HCT116 (cell line): ENCODE measurements at regions not wholly inside any gene's neighbourhood (a gene's known extent, or its start where the extent isn't known, plus 50 kb on each side); places are given as distances from the start of the nearest gene placed in this dataset.

Experiments used
- ATAC-seq: fragments of 200-7000 bp; cut with Tn5 transposase; 2 replicates; pipeline ENCODE4 v1.9.1; 2020; ENCODE audit warnings: mild to moderate bottlenecking, moderate library complexity
- BruUV-seq: library from RNA; stranded (reverse); fragments of 400-500 nt; replicated peaks from 2 replicates; lab custom pipeline; 2021; lab: Mats Ljungman, UMichigan
- CTCF ChIA-PET: fragments of 300-600 bp; sonication (Branson Sonifier 250); formaldehyde crosslinking; loops from one replicate; lab custom pipeline; 2021; ENCODE audit warnings: antibody characterized with exemption; lab: Charles Lee
- POLR2A ChIA-PET: fragments of 300-600, 350-600 bp; sonication (Branson Sonifier 250); formaldehyde crosslinking; loops from one replicate; lab custom pipeline; 2021; ENCODE audit warnings: antibody characterized with exemption; lab: Charles Lee
- RAD21 ChIA-PET, 2 experiments: fragments of 300-600 bp; sonication (Branson Sonifier 250); formaldehyde crosslinking; loops; one replicate each; lab custom pipeline; 2023; ENCODE audit warnings: low total read pairs in 2 of 2; ENCODE audit not compliant: uncharacterized antibody in 2 of 2, unreplicated experiment in 2 of 2, low non-redundant PET in 1 of 2; lab: Charles Lee
- DNase-seq: peaks from one replicate; pipeline ENCODE4 v3.0.0-alpha.2; 2010; ENCODE audit warnings: low read depth, low spot score
- H2AFZ ChIP-seq: fragments of 200-600 bp; shearing (Covaris generic), sonication (generic); 2 replicates; pipeline ENCODE4 v1.6.1; 2017; ENCODE audit warnings: low read depth, mixed run types, mixed read lengths, antibody characterized with exemption, low read length; ENCODE audit not compliant: poor library complexity, severe bottlenecking
- H3K27ac ChIP-seq: 2 replicates; pipeline ENCODE4 v1.5.1; 2012; ENCODE audit warnings: low read depth, low read length
- H3K27me3 ChIP-seq: fragments of 200-600 bp; sonication (generic); 2 replicates; pipeline ENCODE4 v1.6.1; 2016; ENCODE audit warnings: mixed run types, low read length, mixed read lengths; ENCODE audit not compliant: insufficient read depth
- H3K36me3 ChIP-seq, 2 experiments: fragments of 200-500 bp in 1 of 2; fragments of 200-600 bp in 1 of 2; sonication (Bioruptor generic) in 1 of 2; sonication (generic) in 1 of 2; 2 replicates each; pipeline versions ENCODE4 v1.5.1 to v1.6.1; 2014 to 2016; ENCODE audit warnings: low read length in 2 of 2, inconsistent platforms in 1 of 2, mixed read lengths in 1 of 2, mixed run types in 1 of 2; ENCODE audit not compliant: insufficient read depth in 2 of 2, control insufficient read depth in 1 of 2
- H3K4me1 ChIP-seq, 2 experiments: fragments of 200-600 bp in 1 of 2; sonication (generic) in 1 of 2; 2 replicates each; pipeline versions ENCODE4 v1.5.1 to v1.6.1; 2012 to 2017; ENCODE audit warnings: low read length in 2 of 2, inconsistent platforms in 1 of 2, mild to moderate bottlenecking in 1 of 2, mixed read lengths in 1 of 2, mixed run types in 1 of 2, moderate library complexity in 1 of 2; ENCODE audit not compliant: insufficient read depth in 2 of 2, control insufficient read depth in 1 of 2
- H3K4me2 ChIP-seq: fragments of 200-600 bp; sonication (generic); 2 replicates; pipeline ENCODE4 v1.6.1; 2017; ENCODE audit warnings: mixed run types, low read length, mixed read lengths
- H3K4me3 ChIP-seq, 2 experiments: fragments of 200-600 bp in 1 of 2; sonication (generic) in 1 of 2; replicated peaks in 1 of 2; 2 replicates each; pipeline ENCODE4 v1.5.1; 2011 to 2016; ENCODE audit warnings: low read length in 2 of 2, control low read depth in 1 of 2, low read depth in 1 of 2, mild to moderate bottlenecking in 1 of 2, mixed read lengths in 1 of 2, mixed run types in 1 of 2
- H3K79me2 ChIP-seq: fragments of 200-600 bp; sonication (generic); 2 replicates; pipeline ENCODE4 v1.6.1; 2017; ENCODE audit warnings: mild to moderate bottlenecking, mixed run types, low read length, moderate library complexity, mixed read lengths; ENCODE audit not compliant: insufficient read depth
- H3K9ac ChIP-seq: fragments of 200-600 bp; sonication (generic); 2 replicates; pipeline ENCODE4 v1.6.1; 2016; ENCODE audit warnings: low read length, mixed read lengths
- H3K9me2 ChIP-seq: fragments of 200-600 bp; sonication (generic), shearing (Covaris generic); 2 replicates; pipeline ENCODE4 v1.6.1; 2017; ENCODE audit warnings: mixed run types, mild to moderate bottlenecking, moderate library complexity; ENCODE audit not compliant: insufficient read depth
- H3K9me3 ChIP-seq, 2 experiments: fragments of 200-500 bp in 1 of 2; fragments of 200-600 bp in 1 of 2; sonication (Bioruptor generic) in 1 of 2; sonication (generic) in 1 of 2; 2 replicates each; pipeline ENCODE4 v1.6.1; 2014 to 2017; ENCODE audit warnings: low read length in 2 of 2, mixed read lengths in 2 of 2, inconsistent platforms in 1 of 2, low read depth in 1 of 2, mild to moderate bottlenecking in 1 of 2, mixed run types in 1 of 2, moderate library complexity in 1 of 2; ENCODE audit not compliant: control insufficient read depth in 1 of 2, insufficient read depth in 1 of 2
- H4K20me1 ChIP-seq: fragments of 200-600 bp; sonication (generic), shearing (Covaris generic); 2 replicates; pipeline ENCODE4 v1.6.1; 2017; ENCODE audit warnings: mixed run types, mild to moderate bottlenecking, moderate library complexity; ENCODE audit not compliant: insufficient read depth
- CBX3 ChIP-seq: IDR thresholded peaks from 2 replicates; pipeline ENCODE4 v1.6.1; 2012; ENCODE audit warnings: low read depth
- EGR1 ChIP-seq: IDR thresholded peaks from 2 replicates; pipeline ENCODE4 v1.6.1; 2012; ENCODE audit warnings: low read depth
- ELF1 ChIP-seq: IDR thresholded peaks from 2 replicates; pipeline ENCODE4 v1.6.1; 2012; ENCODE audit warnings: low read depth, borderline replicate concordance
- EZH2 ChIP-seq: fragments of 200-600 bp; sonication (generic); IDR thresholded peaks from 2 replicates; pipeline ENCODE4 v1.6.1; 2017; ENCODE audit warnings: antibody characterized with exemption, mixed run types
- FOSL1 ChIP-seq: IDR thresholded peaks from 2 replicates; pipeline ENCODE4 v1.6.1; 2012; ENCODE audit warnings: low read depth
- JUND ChIP-seq: IDR thresholded peaks from 2 replicates; pipeline ENCODE4 v1.6.1; 2012
- POLR2AphosphoS5 ChIP-seq: IDR thresholded peaks from 2 replicates; pipeline ENCODE4 v1.6.1; 2011; ENCODE audit warnings: mild to moderate bottlenecking, low read depth, low read length, moderate library complexity
- SIN3A ChIP-seq: IDR thresholded peaks from 2 replicates; pipeline ENCODE4 v1.6.1; 2012; ENCODE audit warnings: low read depth
- SP1 ChIP-seq: IDR thresholded peaks from 2 replicates; pipeline ENCODE4 v1.6.1; 2012; ENCODE audit warnings: low read depth
- TCF7L2 ChIP-seq: IDR thresholded peaks from 2 replicates; pipeline ENCODE4 v1.7.0; 2011; ENCODE audit warnings: borderline replicate concordance, inconsistent platforms; ENCODE audit not compliant: insufficient read depth, insufficient read length; ENCODE audit errors: extremely low read depth
- YY1 ChIP-seq: IDR thresholded peaks from 2 replicates; pipeline ENCODE4 v1.6.1; 2011; ENCODE audit warnings: low read length, low read depth, moderate library complexity, mild to moderate bottlenecking; ENCODE audit not compliant: insufficient replicate concordance; ENCODE audit errors: extremely low read depth
- ZFX ChIP-seq: fragments of 450-650 bp; IDR thresholded peaks from 2 replicates; pipeline ENCODE4 v1.6.1; 2017
- intact Hi-C: fragments of 100-400 bp; cut with micrococcal nuclease; formaldehyde crosslinking; loops from 2 replicates; pipeline ENCODE4 v1.10.0; 2022
- TF ChIP-seq, protein P1 (sequence below): IDR thresholded peaks from 2 replicates; pipeline ENCODE4 v1.6.1; 2011; ENCODE audit warnings: mild to moderate bottlenecking, low read length, moderate library complexity; ENCODE audit not compliant: insufficient replicate concordance; ENCODE audit errors: extremely low read depth
- TF ChIP-seq, protein P2 (sequence below): IDR thresholded peaks from 2 replicates; pipeline ENCODE4 v1.6.1; 2012
- TF ChIP-seq, protein P3 (sequence below), 3 experiments: fragments of 200-600 bp in 1 of 3; sonication (generic) in 1 of 3; IDR thresholded peaks in 2 of 3; conservative IDR thresholded peaks in 1 of 3; 2 replicates each; pipeline ENCODE4 v1.5.1; 2012 to 2017; ENCODE audit warnings: low read depth in 2 of 3, low read length in 2 of 3, antibody characterized with exemption in 1 of 3, borderline replicate concordance in 1 of 3, control low read depth in 1 of 3, mild to moderate bottlenecking in 1 of 3, mixed read lengths in 1 of 3, mixed run types in 1 of 3, moderate library complexity in 1 of 3; ENCODE audit not compliant: insufficient read depth in 1 of 3

DNA sequence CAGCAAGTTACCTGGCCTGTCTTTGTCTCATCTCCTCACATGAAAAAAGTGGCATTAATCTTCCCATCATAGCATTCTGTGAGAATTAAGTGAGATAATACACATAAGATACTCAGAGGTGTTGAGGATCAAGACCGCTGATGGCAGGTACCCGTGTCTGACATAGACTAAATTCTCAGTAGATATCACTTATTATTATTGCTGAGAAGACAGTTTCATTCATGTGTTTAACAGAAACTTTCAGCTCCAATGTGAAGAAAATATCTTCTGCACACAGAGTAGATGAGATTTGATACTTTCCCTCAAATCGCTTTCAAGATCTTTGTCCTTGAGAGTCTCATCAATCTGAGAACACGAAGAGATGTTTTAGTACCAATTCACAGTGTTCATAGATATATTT lies 809.4 kb downstream of the TSN start:
- RAD21 ChIA-PET = no interaction called here

More for the DNA sequence above, 809.4 kb downstream of the TSN start:
- Histone ChIP-seq H3K4me3 (no peak overlapping the region), H3K27me3 (no peaks in the 10 kb centered on the region), H3K4me1 (no peaks in the 10 kb centered on the region), H3K9me2 (no peaks in the 10 kb centered on the region), H3K9me3 (peaks cover 5 to 14% of the 10 kb centered on the region in 2 experiments; a peak in 3 of 4 replicates), H3K36me3 (no peaks in the 10 kb centered on the region), H3K4me2 (no peak overlapping the region), H4K20me1 (no peaks in the 10 kb centered on the region), H2AFZ (no peak overlapping the region), H3K9ac (no peak overlapping the region), H3K27ac (no peak overlapping the region), H3K79me2 (no peaks in the 10 kb centered on the region)
- intact Hi-C loops = no loop called here
- ChIA-PET POLR2A (no interaction called here), CTCF (no interaction called here)
- BruUV-seq = no TSS peak
- ATAC-seq = no peak
- no peak for TF ChIP-seq ZFX
- no peak for TF ChIP-seq TCF7L2
- no peak for TF ChIP-seq POLR2AphosphoS5
- TF ChIP-seq, protein P1, sequence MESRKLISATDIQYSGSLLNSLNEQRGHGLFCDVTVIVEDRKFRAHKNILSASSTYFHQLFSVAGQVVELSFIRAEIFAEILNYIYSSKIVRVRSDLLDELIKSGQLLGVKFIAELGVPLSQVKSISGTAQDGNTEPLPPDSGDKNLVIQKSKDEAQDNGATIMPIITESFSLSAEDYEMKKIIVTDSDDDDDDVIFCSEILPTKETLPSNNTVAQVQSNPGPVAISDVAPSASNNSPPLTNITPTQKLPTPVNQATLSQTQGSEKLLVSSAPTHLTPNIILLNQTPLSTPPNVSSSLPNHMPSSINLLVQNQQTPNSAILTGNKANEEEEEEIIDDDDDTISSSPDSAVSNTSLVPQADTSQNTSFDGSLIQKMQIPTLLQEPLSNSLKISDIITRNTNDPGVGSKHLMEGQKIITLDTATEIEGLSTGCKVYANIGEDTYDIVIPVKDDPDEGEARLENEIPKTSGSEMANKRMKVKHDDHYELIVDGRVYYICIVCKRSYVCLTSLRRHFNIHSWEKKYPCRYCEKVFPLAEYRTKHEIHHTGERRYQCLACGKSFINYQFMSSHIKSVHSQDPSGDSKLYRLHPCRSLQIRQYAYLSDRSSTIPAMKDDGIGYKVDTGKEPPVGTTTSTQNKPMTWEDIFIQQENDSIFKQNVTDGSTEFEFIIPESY = no peak
- no peak for TF ChIP-seq JUND
- TF ChIP-seq, protein P2, sequence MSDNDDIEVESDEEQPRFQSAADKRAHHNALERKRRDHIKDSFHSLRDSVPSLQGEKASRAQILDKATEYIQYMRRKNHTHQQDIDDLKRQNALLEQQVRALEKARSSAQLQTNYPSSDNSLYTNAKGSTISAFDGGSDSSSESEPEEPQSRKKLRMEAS = no peak
- no peak for TF ChIP-seq CBX3
- TF ChIP-seq SIN3A = no peak
- TF ChIP-seq ELF1 = no peak
- TF ChIP-seq EGR1 = no peak
- no peak for TF ChIP-seq YY1
- TF ChIP-seq, protein P3, sequence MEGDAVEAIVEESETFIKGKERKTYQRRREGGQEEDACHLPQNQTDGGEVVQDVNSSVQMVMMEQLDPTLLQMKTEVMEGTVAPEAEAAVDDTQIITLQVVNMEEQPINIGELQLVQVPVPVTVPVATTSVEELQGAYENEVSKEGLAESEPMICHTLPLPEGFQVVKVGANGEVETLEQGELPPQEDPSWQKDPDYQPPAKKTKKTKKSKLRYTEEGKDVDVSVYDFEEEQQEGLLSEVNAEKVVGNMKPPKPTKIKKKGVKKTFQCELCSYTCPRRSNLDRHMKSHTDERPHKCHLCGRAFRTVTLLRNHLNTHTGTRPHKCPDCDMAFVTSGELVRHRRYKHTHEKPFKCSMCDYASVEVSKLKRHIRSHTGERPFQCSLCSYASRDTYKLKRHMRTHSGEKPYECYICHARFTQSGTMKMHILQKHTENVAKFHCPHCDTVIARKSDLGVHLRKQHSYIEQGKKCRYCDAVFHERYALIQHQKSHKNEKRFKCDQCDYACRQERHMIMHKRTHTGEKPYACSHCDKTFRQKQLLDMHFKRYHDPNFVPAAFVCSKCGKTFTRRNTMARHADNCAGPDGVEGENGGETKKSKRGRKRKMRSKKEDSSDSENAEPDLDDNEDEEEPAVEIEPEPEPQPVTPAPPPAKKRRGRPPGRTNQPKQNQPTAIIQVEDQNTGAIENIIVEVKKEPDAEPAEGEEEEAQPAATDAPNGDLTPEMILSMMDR (IDR thresholded peaks at IDR 0.05 in 2 of 3, conservative IDR thresholded peaks at IDR 0.05 in 1 of 3; ENCODE audit: borderline replicate concordance in 1 of 3, insufficient read depth in 1 of 3, low read depth in 2 of 3, low read length in 2 of 3) = no peak
- TF ChIP-seq EZH2 = no peak
- TF ChIP-seq FOSL1 = no peak
- no peak for TF ChIP-seq SP1
- DNase-seq = no peak
